ENCODE measurements at regions not wholly inside any gene's neighbourhood (a gene's known extent, or its start where the extent isn't known, plus 50 kb on each side); places are given as distances from the start of the nearest gene placed in this dataset.

GRCh38 chr1:234870020-234870981 lies 258.3 kb downstream of the TOMM20 start (continued):
- no peak for TF ChIP-seq THRB (CRISPR knock-in tag; conservative IDR thresholded peaks at IDR 0.05)
- TF ChIP-seq NR2C1 (IDR thresholded peaks at IDR 0.05), result no peak
- no peak for TF ChIP-seq NR2C1 (tag; IDR thresholded peaks at IDR 0.05)
- TF ChIP-seq MCM2 (IDR thresholded peaks at IDR 0.05; ENCODE audit: low read depth), result no peak
- TF ChIP-seq MXD1 (CRISPR knock-in tag; IDR thresholded peaks at IDR 0.05; ENCODE audit: borderline replicate concordance, poor library complexity, severe bottlenecking), result no peak
- TF ChIP-seq POLR2B (IDR thresholded peaks at IDR 0.05; ENCODE audit: low read depth, partially characterized antibody), result no peak
- TF ChIP-seq MCM5 (IDR thresholded peaks at IDR 0.05; ENCODE audit: low read depth), result no peak
- TF ChIP-seq SAP30 (IDR thresholded peaks at IDR 0.05; ENCODE audit: borderline replicate concordance, insufficient read depth, low read depth, low read length, poor library complexity, severe bottlenecking), result no peak
- TF ChIP-seq NR2F6 (CRISPR knock-in tag; IDR thresholded peaks at IDR 0.05), result no peak
- no peak for TF ChIP-seq HNRNPL (IDR thresholded peaks at IDR 0.05; ENCODE audit: low read depth, low read length)
- TF ChIP-seq PCBP1 (IDR thresholded peaks at IDR 0.05; ENCODE audit: low read depth, low read length, poor library complexity, severe bottlenecking), result no peak
- no peak for TF ChIP-seq E2F3 (CRISPR knock-in tag; IDR thresholded peaks at IDR 0.05)
- TF ChIP-seq HMGN3 (IDR thresholded peaks at IDR 0.05; ENCODE audit: borderline replicate concordance, extremely low read depth, insufficient read length, low read depth, low read length), result no peak
- TF ChIP-seq ATF2 (CRISPR knock-in tag; IDR thresholded peaks at IDR 0.05), result no peak
- TF ChIP-seq MYC (IDR thresholded peaks at IDR 0.05; ENCODE audit: low read depth, low read length), result no peak
- no peak for TF ChIP-seq MYC (CRISPR knock-in tag; IDR thresholded peaks at IDR 0.05; ENCODE audit: borderline replicate concordance, low read depth)
- TF ChIP-seq NKRF (IDR thresholded peaks at IDR 0.05; ENCODE audit: borderline replicate concordance), result no peak
- TF ChIP-seq ZNF3 (CRISPR knock-in tag; IDR thresholded peaks at IDR 0.05), result no peak
- TF ChIP-seq TFE3 (CRISPR knock-in tag; IDR thresholded peaks at IDR 0.05), result no peak

Measured in K562 (cell line).